Adipocyte (in vitro differentiated cells): ENCODE measurements at regions not wholly inside any gene's neighbourhood (a gene's known extent, or its start where the extent isn't known, plus 50 kb on each side); places are given as distances from the start of the nearest gene placed in this dataset.

Experiments used
- DNase-seq: peaks from one replicate; pipeline ENCODE4 v3.0.0-alpha.2; 2015; ENCODE audit warnings: low read depth
- H3K27me3 ChIP-seq: replicated peaks from 2 replicates; pipeline ENCODE4 v1.7.0; 2013; ENCODE audit warnings: mild to moderate bottlenecking, low read length, moderate library complexity; ENCODE audit not compliant: control insufficient read depth, insufficient read depth
- H3K36me3 ChIP-seq: 2 replicates; pipeline ENCODE4 v1.7.0; 2013; ENCODE audit warnings: low read length, mild to moderate bottlenecking, moderate library complexity; ENCODE audit not compliant: control insufficient read depth, insufficient read depth, severe bottlenecking
- H3K4me1 ChIP-seq: 2 replicates; pipeline ENCODE4 v1.7.0; 2013; ENCODE audit warnings: mild to moderate bottlenecking, low read length, moderate library complexity; ENCODE audit not compliant: control insufficient read depth, insufficient read depth
- H3K4me3 ChIP-seq: 2 replicates; pipeline ENCODE4 v1.7.0; 2013; ENCODE audit warnings: mild to moderate bottlenecking, low read length, moderate library complexity
- H3K9ac ChIP-seq: 2 replicates; pipeline ENCODE4 v1.7.0; 2013; ENCODE audit warnings: mild to moderate bottlenecking, low read length, moderate library complexity
- H3K9me3 ChIP-seq: 2 replicates; pipeline ENCODE4 v1.7.0; 2013; ENCODE audit warnings: mild to moderate bottlenecking, low read length, moderate library complexity; ENCODE audit not compliant: control insufficient read depth

DNA sequence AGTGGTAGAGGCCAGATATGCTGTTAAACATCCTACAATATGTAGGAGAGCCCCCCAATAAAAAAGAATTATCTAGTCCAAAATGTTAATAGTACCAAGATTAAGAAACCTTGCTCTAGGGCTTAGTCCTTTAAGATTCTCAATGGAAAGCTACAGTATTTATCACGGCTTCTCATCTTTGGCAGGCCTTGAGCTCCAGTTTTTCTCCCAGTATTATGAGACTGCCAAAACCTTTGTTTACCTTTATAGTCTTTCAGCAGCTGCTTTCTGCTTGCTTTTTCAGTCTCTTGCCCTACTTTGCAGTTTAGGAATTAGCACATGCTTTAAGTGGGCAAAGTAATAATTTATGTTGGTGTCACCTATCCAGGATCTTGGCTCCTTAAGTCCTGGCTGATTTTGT is 59.7 kb downstream of the NHLRC1 start:
- H3K4me3 ChIP-seq, result no peak overlapping the region
- no peaks in the 10 kb centered on the region for H3K4me1 ChIP-seq
- DNase-seq, result no peak
- H3K27me3 ChIP-seq, result peaks cover 4% of the 10 kb centered on the region
- H3K9me3 ChIP-seq, result no peaks in the 10 kb centered on the region
- no peaks in the 10 kb centered on the region for H3K36me3 ChIP-seq
- H3K9ac ChIP-seq, result no peak overlapping the region

DNA sequence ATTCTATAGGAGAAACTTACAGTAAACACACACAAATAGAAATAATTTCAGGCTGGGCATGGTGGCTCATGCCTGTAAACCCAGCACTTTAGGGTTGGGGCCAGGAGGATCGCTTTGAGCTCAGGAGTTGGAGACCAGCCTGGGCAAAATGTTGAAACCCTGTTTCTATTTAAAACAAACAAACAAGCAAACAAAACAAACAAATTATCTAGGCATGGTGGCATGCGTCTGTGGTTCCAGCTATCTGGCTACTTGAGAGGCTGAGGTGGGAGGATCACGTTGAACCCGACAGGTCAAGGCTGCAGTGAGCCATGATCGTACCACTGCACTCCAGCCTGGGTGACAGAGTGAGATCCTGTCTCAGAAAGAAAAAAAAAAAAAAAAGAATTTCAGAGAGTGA is 64.0 kb downstream of the NHLRC1 start:
- peaks cover 5% of the 10 kb centered on the region for H3K27me3 ChIP-seq

DNA sequence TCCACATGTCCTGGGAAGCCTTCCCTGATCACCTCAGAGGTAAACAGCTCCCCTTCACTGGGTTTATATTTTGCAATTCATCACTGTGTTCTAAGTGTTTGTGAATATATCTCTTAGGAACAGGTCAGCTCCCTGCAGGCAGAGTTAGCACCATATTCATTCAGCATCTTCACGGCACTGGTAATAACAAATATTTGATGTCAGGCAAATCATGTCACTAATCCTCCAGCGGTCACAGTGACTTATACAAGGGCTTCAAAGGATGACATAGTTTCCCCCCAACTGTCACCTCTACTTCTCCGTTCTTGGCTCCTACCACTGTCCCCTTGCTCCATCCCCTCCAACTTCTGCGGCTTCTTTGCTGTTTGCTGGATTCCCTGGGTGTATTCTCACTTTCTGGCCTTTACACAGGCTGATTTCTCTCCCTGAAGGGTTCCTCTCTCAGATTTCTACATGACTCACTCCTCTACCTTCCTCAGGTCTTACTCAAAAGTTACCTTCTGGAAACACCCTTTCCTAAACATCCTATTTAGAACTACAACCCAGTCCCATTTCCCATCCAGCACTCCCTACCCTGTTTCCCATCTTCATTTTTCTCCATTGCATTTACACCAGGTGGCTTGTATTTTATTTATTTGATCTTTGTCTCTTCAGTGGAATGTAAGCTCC is 66.6 kb downstream of the NHLRC1 start:
- no peak overlapping the region for H3K9ac ChIP-seq
- DNase-seq, result no peak
- no peak overlapping the region for H3K4me3 ChIP-seq
- no peaks in the 10 kb centered on the region for H3K9me3 ChIP-seq
- H3K36me3 ChIP-seq, result no peaks in the 10 kb centered on the region
- H3K27me3 ChIP-seq, result peaks cover 5% of the 10 kb centered on the region
- H3K4me1 ChIP-seq, result no peaks in the 10 kb centered on the region

More for the DNA sequence above, 64.0 kb downstream of the NHLRC1 start:
- DNase-seq, result no peak
- H3K4me3 ChIP-seq, result no peak overlapping the region
- no peak overlapping the region for H3K9ac ChIP-seq
- H3K9me3 ChIP-seq, result no peaks in the 10 kb centered on the region
- H3K36me3 ChIP-seq, result no peaks in the 10 kb centered on the region
- no peaks in the 10 kb centered on the region for H3K4me1 ChIP-seq

DNA sequence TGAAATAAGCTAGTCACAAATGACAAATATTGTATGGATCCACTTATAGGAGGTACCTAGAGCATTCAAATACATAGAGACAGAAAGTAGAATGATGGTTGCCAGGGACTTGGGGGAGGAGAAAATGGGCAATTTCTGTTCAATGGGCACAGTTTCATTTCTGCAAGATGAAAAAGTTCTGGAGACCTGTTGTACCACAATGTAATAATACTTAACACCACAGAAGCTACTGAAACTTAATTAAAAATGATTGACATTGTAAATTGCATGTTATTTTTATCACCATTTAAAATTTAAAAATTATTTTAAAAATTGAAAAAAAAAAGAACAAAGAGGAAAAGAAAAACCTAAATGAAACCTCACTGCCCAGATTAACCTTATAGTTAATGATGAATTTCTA is 67.4 kb downstream of the NHLRC1 start:
- Histone ChIP-seq H3K36me3 (no peaks in the 10 kb centered on the region), H3K27me3 (peaks cover 5% of the 10 kb centered on the region), H3K9me3 (no peaks in the 10 kb centered on the region), H3K9ac (no peak overlapping the region), H3K4me3 (no peak overlapping the region), H3K4me1 (no peaks in the 10 kb centered on the region)
- no peak for DNase-seq

DNA sequence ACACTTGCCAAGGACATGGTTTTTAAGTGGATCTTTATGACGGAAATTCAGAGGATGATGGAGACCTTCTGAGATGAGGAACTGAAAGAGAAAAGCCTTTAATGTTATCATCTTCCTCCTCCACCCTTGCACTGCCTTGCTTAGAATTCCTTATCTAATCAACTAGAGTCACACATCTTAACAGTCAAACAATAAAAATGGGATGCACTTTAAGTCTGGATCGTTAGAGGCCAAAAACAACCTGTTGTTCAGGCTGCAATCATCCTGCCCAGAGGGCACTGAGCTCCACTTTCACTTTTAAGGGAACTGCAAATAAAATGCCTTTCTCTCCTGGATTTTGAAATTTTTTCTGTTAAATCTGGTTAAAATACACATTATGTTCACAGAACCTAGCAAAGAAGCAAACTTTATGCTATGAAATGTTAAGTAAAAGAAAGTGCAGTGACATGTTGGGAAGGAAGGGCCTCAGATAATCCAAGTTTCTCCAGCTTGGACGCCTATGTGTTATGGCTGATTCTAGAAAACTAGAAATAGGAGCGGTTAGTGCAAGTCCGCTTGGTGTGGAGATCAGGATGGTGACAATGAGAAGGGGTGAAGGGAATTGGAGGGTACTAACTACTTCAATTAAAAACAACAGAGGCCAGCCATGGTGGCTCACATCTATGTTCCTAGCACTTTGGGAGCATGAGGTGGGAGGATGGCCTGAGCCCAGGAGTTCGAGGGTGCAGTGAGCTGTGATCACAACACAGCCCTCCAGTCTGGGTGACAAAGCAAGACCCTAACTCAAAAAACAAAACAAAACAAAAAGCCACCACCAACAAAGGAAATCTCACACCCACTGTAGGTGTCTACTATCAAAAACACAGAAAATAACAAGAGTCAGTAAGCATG is 66.4 kb upstream of the KIF13A start:
- H3K9ac ChIP-seq, result no peak overlapping the region
- peaks cover 5% of the 10 kb centered on the region for H3K27me3 ChIP-seq
- no peaks in the 10 kb centered on the region for H3K9me3 ChIP-seq
- H3K4me3 ChIP-seq, result no peak overlapping the region
- DNase-seq, result peak; percentile 56
- H3K36me3 ChIP-seq, result no peaks in the 10 kb centered on the region
- H3K4me1 ChIP-seq, result no peaks in the 10 kb centered on the region

DNA sequence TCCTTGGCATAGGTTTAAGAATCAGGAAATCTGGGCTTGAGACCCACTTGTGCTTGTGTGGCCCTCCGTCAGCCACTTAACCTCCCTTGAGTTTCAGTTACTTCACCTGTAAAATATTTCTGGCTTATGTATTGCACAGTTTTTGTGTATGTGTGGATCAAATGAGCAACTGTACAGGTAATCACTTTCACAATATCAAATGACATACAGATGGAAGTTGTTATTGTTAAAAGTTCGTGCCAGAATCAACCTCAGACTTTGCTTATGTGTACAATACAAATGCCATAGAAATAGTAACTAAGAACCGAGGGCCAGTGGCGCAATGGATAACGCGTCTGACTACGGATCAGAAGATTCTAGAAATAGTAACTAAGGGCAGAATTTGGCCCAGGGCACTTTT is 65.6 kb upstream of the KIF13A start:
- Histone ChIP-seq H3K4me3 (no peak overlapping the region), H3K36me3 (no peaks in the 10 kb centered on the region), H3K4me1 (no peaks in the 10 kb centered on the region), H3K9ac (no peak overlapping the region), H3K27me3 (peaks cover 4% of the 10 kb centered on the region), H3K9me3 (no peaks in the 10 kb centered on the region)
- DNase-seq, result peak; percentile 78

- no peaks in the 10 kb centered on the region for H3K4me1 ChIP-seq
- H3K9ac ChIP-seq, result no peak overlapping the region
- H3K4me3 ChIP-seq, result no peak overlapping the region
- DNase-seq, result no peak
- no peaks in the 10 kb centered on the region for H3K27me3 ChIP-seq
- no peaks in the 10 kb centered on the region for H3K36me3 ChIP-seq
- H3K9me3 ChIP-seq, result no peaks in the 10 kb centered on the region
Observed at GRCh38 chr6:18049646-18050045, 62.2 kb upstream of the KIF13A start.

GRCh38 chr6:18048953-18049630 is 61.7 kb upstream of the KIF13A start:
- H3K4me3 ChIP-seq, result no peak overlapping the region
- no peaks in the 10 kb centered on the region for H3K36me3 ChIP-seq
- no peaks in the 10 kb centered on the region for H3K27me3 ChIP-seq
- no peak for DNase-seq
- H3K4me1 ChIP-seq, result no peaks in the 10 kb centered on the region
- no peak overlapping the region for H3K9ac ChIP-seq
- no peaks in the 10 kb centered on the region for H3K9me3 ChIP-seq

GRCh38 chr6:18047406-18047805 is 60.0 kb upstream of the KIF13A start:
- no peak overlapping the region for H3K4me3 ChIP-seq
- peak; percentile 19 for DNase-seq
- no peaks in the 10 kb centered on the region for H3K9me3 ChIP-seq
- no peaks in the 10 kb centered on the region for H3K27me3 ChIP-seq
- H3K9ac ChIP-seq, result no peak overlapping the region
- no peaks in the 10 kb centered on the region for H3K36me3 ChIP-seq
- H3K4me1 ChIP-seq, result peaks cover 4% of the 10 kb centered on the region

DNA sequence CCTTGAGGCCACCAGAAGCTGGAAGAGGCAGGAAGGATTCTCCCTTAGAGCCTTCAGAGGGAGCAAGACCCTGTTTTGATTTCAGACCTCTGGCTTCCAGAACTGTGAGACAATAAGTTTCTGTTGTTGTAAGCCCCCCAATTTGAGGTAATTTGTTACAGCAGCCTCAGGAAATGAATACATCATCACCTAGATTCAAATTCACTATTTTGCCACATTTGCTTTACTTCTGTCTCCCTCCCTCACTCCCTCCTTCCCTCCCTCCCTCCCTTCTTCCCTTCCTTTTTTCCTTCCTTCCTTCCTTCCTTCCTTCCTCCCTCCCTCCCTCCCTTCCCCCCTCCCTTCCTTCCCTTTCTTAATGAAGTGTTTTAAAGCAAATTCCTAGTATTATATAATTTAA is 58.1 kb upstream of the KIF13A start:
- no peak for DNase-seq
- Histone ChIP-seq H3K4me3 (no peak overlapping the region), H3K9me3 (no peaks in the 10 kb centered on the region)

GRCh38 chr6:18044108-18044783 is 56.8 kb upstream of the KIF13A start:
- Histone ChIP-seq H3K36me3 (no peaks in the 10 kb centered on the region), H3K27me3 (no peaks in the 10 kb centered on the region), H3K9me3 (no peaks in the 10 kb centered on the region), H3K4me3 (no peak overlapping the region), H3K4me1 (peaks cover 4% of the 10 kb centered on the region), H3K9ac (no peak overlapping the region)
- DNase-seq, result no peak

More for the DNA sequence above, 58.1 kb upstream of the KIF13A start:
- no peaks in the 10 kb centered on the region for H3K36me3 ChIP-seq
- H3K4me1 ChIP-seq, result peaks cover 4% of the 10 kb centered on the region
- no peaks in the 10 kb centered on the region for H3K27me3 ChIP-seq
- no peak overlapping the region for H3K9ac ChIP-seq
